Bronchial epithelial cell (primary cell): ENCODE measurements at regions not wholly inside any gene's neighbourhood (a gene's known extent, or its start where the extent isn't known, plus 50 kb on each side); places are given as distances from the start of the nearest gene placed in this dataset.

Source experiments
- DNase-seq: peaks from one replicate; pipeline ENCODE4 v3.0.0-alpha.2; 2010; ENCODE audit warnings: low read depth
- FAIRE-seq: peaks from 2 replicates; lab custom pipeline; 2011; peaks lifted over from hg19 to GRCh38; lab: Jason Lieb, UNC
- H3K27me3 ChIP-seq: 2 replicates; pipeline ENCODE4 v1.5.1; 2011; ENCODE audit warnings: low read length; ENCODE audit not compliant: control insufficient read depth, insufficient read depth
- H3K36me3 ChIP-seq: 2 replicates; pipeline ENCODE4 v1.5.1; 2011; ENCODE audit warnings: low read length; ENCODE audit not compliant: control insufficient read depth, insufficient read depth
- H3K4me3 ChIP-seq: 2 replicates; pipeline ENCODE4 v1.5.1; 2011; ENCODE audit warnings: mild to moderate bottlenecking, low read depth, low read length, control low read depth
- CTCF ChIP-seq: IDR thresholded peaks from 2 replicates; pipeline ENCODE4 v1.5.1; 2011; ENCODE audit warnings: mild to moderate bottlenecking, moderate library complexity, low read length, control low read depth, inconsistent platforms; ENCODE audit not compliant: insufficient read depth, severe bottlenecking

- FAIRE-seq (peak; percentile 32), DNase-seq (no peak)
- H3K27me3 ChIP-seq, result peaks cover 2% of the 10 kb centered on the region
- no peak for TF ChIP-seq CTCF
- no peaks in the 10 kb centered on the region for H3K36me3 ChIP-seq
- no peak overlapping the region for H3K4me3 ChIP-seq
Measured at GRCh38 chr4:176575141-176575730, 217.5 kb downstream of the VEGFC start.

GRCh38 chr4:176579226-176579625 lies 213.5 kb downstream of the VEGFC start:
- no peak for DNase-seq
- no peaks in the 10 kb centered on the region for H3K36me3 ChIP-seq
- no peak overlapping the region for H3K4me3 ChIP-seq
- FAIRE-seq, result no peak
- peaks cover 2% of the 10 kb centered on the region for H3K27me3 ChIP-seq
- TF ChIP-seq CTCF, result no peak

- no peak for DNase-seq
- Histone ChIP-seq H3K4me3 (no peak overlapping the region), H3K27me3 (no peaks in the 10 kb centered on the region), H3K36me3 (no peaks in the 10 kb centered on the region)
- TF ChIP-seq CTCF, result no peak
- FAIRE-seq, result no peak
Measured at GRCh38 chr4:176583278-176583677, 209.4 kb downstream of the VEGFC start.

- no peak for DNase-seq
- no peak overlapping the region for H3K4me3 ChIP-seq
- no peak for FAIRE-seq
- no peak for TF ChIP-seq CTCF
- no peaks in the 10 kb centered on the region for H3K36me3 ChIP-seq
- H3K27me3 ChIP-seq, result no peaks in the 10 kb centered on the region
Measured at GRCh38 chr4:176584031-176584606, 208.6 kb downstream of the VEGFC start.

GRCh38 chr4:176587920-176588319 lies 204.8 kb downstream of the VEGFC start:
- FAIRE-seq (no peak), DNase-seq (no peak)
- H3K27me3 ChIP-seq, result no peaks in the 10 kb centered on the region
- H3K36me3 ChIP-seq, result no peaks in the 10 kb centered on the region
- no peak overlapping the region for H3K4me3 ChIP-seq
- TF ChIP-seq CTCF, result no peak

- no peak overlapping the region for H3K4me3 ChIP-seq
- FAIRE-seq (no peak), DNase-seq (no peak)
- H3K27me3 ChIP-seq, result no peaks in the 10 kb centered on the region
- H3K36me3 ChIP-seq, result no peaks in the 10 kb centered on the region
- no peak for TF ChIP-seq CTCF
Measured at GRCh38 chr4:176588436-176588835, 204.3 kb downstream of the VEGFC start.
